ENCODE measurements at regions not wholly inside any gene's neighbourhood (a gene's known extent, or its start where the extent isn't known, plus 50 kb on each side); places are given as distances from the start of the nearest gene placed in this dataset.

DNA sequence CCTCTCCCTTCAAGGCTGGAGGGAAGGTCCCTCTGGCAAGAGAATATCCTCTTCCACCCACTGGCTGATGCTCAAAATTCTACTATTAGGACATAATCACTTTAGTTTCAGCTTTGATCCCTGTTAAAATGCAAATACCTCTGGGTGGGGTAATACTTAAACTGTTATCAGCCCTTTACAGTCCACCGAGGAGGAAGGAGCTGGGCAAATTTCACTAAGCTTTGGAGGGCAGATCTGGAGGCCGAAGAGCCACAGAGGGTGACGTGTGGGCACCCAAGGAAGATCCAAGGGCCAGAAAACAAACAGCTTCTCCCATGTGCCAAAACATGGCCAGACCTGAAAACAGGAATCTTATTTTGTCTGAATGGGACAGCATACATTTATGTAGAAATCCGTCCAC, 74.6 kb upstream of the BCL11A start:
- TF ChIP-seq, protein P1, sequence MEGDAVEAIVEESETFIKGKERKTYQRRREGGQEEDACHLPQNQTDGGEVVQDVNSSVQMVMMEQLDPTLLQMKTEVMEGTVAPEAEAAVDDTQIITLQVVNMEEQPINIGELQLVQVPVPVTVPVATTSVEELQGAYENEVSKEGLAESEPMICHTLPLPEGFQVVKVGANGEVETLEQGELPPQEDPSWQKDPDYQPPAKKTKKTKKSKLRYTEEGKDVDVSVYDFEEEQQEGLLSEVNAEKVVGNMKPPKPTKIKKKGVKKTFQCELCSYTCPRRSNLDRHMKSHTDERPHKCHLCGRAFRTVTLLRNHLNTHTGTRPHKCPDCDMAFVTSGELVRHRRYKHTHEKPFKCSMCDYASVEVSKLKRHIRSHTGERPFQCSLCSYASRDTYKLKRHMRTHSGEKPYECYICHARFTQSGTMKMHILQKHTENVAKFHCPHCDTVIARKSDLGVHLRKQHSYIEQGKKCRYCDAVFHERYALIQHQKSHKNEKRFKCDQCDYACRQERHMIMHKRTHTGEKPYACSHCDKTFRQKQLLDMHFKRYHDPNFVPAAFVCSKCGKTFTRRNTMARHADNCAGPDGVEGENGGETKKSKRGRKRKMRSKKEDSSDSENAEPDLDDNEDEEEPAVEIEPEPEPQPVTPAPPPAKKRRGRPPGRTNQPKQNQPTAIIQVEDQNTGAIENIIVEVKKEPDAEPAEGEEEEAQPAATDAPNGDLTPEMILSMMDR (conservative IDR thresholded peaks at IDR 0.05 in 1 of 2, IDR thresholded peaks at IDR 0.05 in 1 of 2; ENCODE audit: extremely low read depth in 1 of 2, insufficient read depth in 1 of 2, low read depth in 1 of 2, low read length in 2 of 2) = no peak
- TF ChIP-seq EZH2 (IDR thresholded peaks at IDR 0.05; ENCODE audit: borderline replicate concordance, low read length) = no peak

All from mammary epithelial cell (primary cell).